GM23338 (cell line): ENCODE measurements at regions not wholly inside any gene's neighbourhood (a gene's known extent, or its start where the extent isn't known, plus 50 kb on each side); places are given as distances from the start of the nearest gene placed in this dataset.

ENCODE experiments used
- ATAC-seq: fragments of 200-7000 bp; cut with Tn5 transposase; 3 replicates; pipeline ENCODE4 v1.9.1; 2020
- DNase-seq: peaks from one replicate; pipeline ENCODE4 v3.0.0-alpha.2; 2015; ENCODE audit warnings: low spot score
- H2AFZ ChIP-seq: fragments of 200-600 bp; sonication (generic); 2 replicates; pipeline ENCODE4 v1.8.0; 2016; ENCODE audit warnings: antibody characterized with exemption, mild to moderate bottlenecking, moderate library complexity
- H3F3A ChIP-seq: fragments of 200-600 bp; sonication (generic); replicated peaks from 2 replicates; pipeline ENCODE4 v1.8.0; 2017; ENCODE audit warnings: antibody characterized with exemption, mixed run types, low read depth
- H3K27ac ChIP-seq: fragments of 200-600 bp; sonication (generic); 2 replicates; pipeline ENCODE4 v1.6.1; 2016; ENCODE audit warnings: low read depth
- H3K27me3 ChIP-seq: fragments of 200-600 bp; sonication (generic); 2 replicates; pipeline ENCODE4 v1.8.0; 2016; ENCODE audit warnings: mild to moderate bottlenecking, mixed run types, moderate library complexity; ENCODE audit not compliant: insufficient read depth
- H3K36me3 ChIP-seq: fragments of 200-600 bp; sonication (generic); 2 replicates; pipeline ENCODE4 v1.8.0; 2016; ENCODE audit warnings: mild to moderate bottlenecking; ENCODE audit not compliant: insufficient read depth
- H3K4me1 ChIP-seq: fragments of 200-600 bp; sonication (generic); 2 replicates; pipeline ENCODE4 v1.8.0; 2016; ENCODE audit warnings: mild to moderate bottlenecking, moderate library complexity; ENCODE audit not compliant: insufficient read depth
- H3K4me2 ChIP-seq: fragments of 200-600 bp; sonication (generic); 2 replicates; pipeline ENCODE4 v1.7.1; 2017; ENCODE audit warnings: mixed run types
- H3K4me3 ChIP-seq: fragments of 200-600 bp; sonication (generic); 2 replicates; pipeline ENCODE4 v1.6.1; 2016; ENCODE audit warnings: mixed run types
- H3K79me2 ChIP-seq: fragments of 200-600 bp; sonication (generic); replicated peaks from 2 replicates; pipeline ENCODE4 v1.8.0; 2017; ENCODE audit warnings: mild to moderate bottlenecking; ENCODE audit not compliant: insufficient read depth
- H3K9me2 ChIP-seq: fragments of 200-600 bp; sonication (generic); 2 replicates; pipeline ENCODE4 v1.8.0; 2017; ENCODE audit not compliant: insufficient read depth
- H4K20me1 ChIP-seq: fragments of 200-600 bp; sonication (generic); replicated peaks from 2 replicates; pipeline ENCODE4 v1.8.0; 2017; ENCODE audit warnings: mild to moderate bottlenecking; ENCODE audit not compliant: insufficient read depth
- H3K27ac Mint-ChIP-seq: 2 replicates; pipeline ENCODE4 v1.8.0; 2020; ENCODE audit warnings: inconsistent platforms, mild to moderate bottlenecking, moderate library complexity, mixed read lengths
- H3K27me3 Mint-ChIP-seq: 3 replicates; pipeline ENCODE4 v1.8.0; 2022; ENCODE audit warnings: low read depth, mild to moderate bottlenecking, moderate library complexity, mixed read lengths, inconsistent platforms; ENCODE audit not compliant: insufficient read depth, poor library complexity
- H3K36me3 Mint-ChIP-seq: 3 replicates; pipeline ENCODE4 v1.8.0; 2021; ENCODE audit warnings: low read depth, mild to moderate bottlenecking, inconsistent platforms, moderate library complexity, mixed read lengths
- H3K4me1 Mint-ChIP-seq: 3 replicates; pipeline ENCODE4 v1.8.0; 2020; ENCODE audit warnings: mild to moderate bottlenecking, inconsistent platforms, mixed read lengths
- H3K4me3 Mint-ChIP-seq: 3 replicates; pipeline ENCODE4 v1.8.0; 2021; ENCODE audit warnings: moderate library complexity, mild to moderate bottlenecking, inconsistent platforms, mixed read lengths
- H3K9me3 Mint-ChIP-seq: 3 replicates; pipeline ENCODE4 v1.8.0; 2020; ENCODE audit warnings: moderate library complexity, mild to moderate bottlenecking, inconsistent platforms, mixed read lengths
- CREB1 ChIP-seq: fragments of 250-450 bp; sonication (Bioruptor Pico); IDR thresholded peaks from 2 replicates; pipeline ENCODE4 v1.5.0; 2020; ENCODE audit warnings: low read depth, mild to moderate bottlenecking, moderate library complexity
- ETS1 ChIP-seq: IDR thresholded peaks from 2 replicates; pipeline ENCODE4 v1.6.1; 2016; ENCODE audit warnings: antibody characterized with exemption
- EZH2 ChIP-seq: fragments of 200-600 bp; sonication (generic); IDR thresholded peaks from one replicate; pipeline ENCODE4 v1.8.0; 2017; ENCODE audit warnings: antibody characterized with exemption, mild to moderate bottlenecking, low read depth; ENCODE audit not compliant: unreplicated experiment
- EZH2phosphoT487 ChIP-seq: fragments of 200-600 bp; sonication (generic); IDR thresholded peaks from one replicate; pipeline ENCODE4 v1.8.1; 2018; ENCODE audit warnings: antibody characterized with exemption; ENCODE audit not compliant: unreplicated experiment
- JUNB ChIP-seq: IDR thresholded peaks from one replicate; pipeline ENCODE4 v1.6.1; 2016; ENCODE audit warnings: antibody characterized with exemption; ENCODE audit not compliant: unreplicated experiment
- NANOG ChIP-seq: IDR thresholded peaks from 2 replicates; pipeline ENCODE4 v1.6.1; 2016; ENCODE audit warnings: antibody characterized with exemption, borderline replicate concordance
- POLR2AphosphoS5 ChIP-seq: IDR thresholded peaks from 2 replicates; pipeline ENCODE4 v1.6.1; 2016; ENCODE audit warnings: antibody characterized with exemption, low read depth
- REST ChIP-seq: IDR thresholded peaks from one replicate; pipeline ENCODE4 v1.6.1; 2018; ENCODE audit warnings: antibody characterized with exemption; ENCODE audit not compliant: unreplicated experiment
- STAT1 ChIP-seq: IDR thresholded peaks from one replicate; pipeline ENCODE4 v1.6.1; 2016; ENCODE audit warnings: antibody characterized with exemption; ENCODE audit not compliant: unreplicated experiment
- ZNF114 ChIP-seq: fragments of 250-450 bp; sonication (Bioruptor Pico); IDR thresholded peaks from 2 replicates; pipeline ENCODE4 v1.5.0; 2020; ENCODE audit warnings: mild to moderate bottlenecking, moderate library complexity
- ZNF331 ChIP-seq: fragments of 250-450 bp; sonication (Bioruptor Pico); IDR thresholded peaks from 2 replicates; pipeline ENCODE4 v1.5.0; 2020; ENCODE audit warnings: low read depth, mild to moderate bottlenecking, moderate library complexity
- ZNF462 ChIP-seq: fragments of 250-450 bp; sonication (Bioruptor Pico); IDR thresholded peaks from 2 replicates; pipeline ENCODE4 v1.5.0; 2020; ENCODE audit warnings: mild to moderate bottlenecking, moderate library complexity
- TF ChIP-seq, protein P1 (sequence below), 2 experiments: fragments of 200-600 bp in 1 of 2; sonication (generic) in 1 of 2; conservative IDR thresholded peaks; 2 replicates each; pipeline versions ENCODE4 v1.5.1 to v1.6.1; 2016 to 2017; ENCODE audit warnings: antibody characterized with exemption in 2 of 2, low read depth in 2 of 2, mild to moderate bottlenecking in 2 of 2, moderate library complexity in 1 of 2

GRCh38 chr3:165640970-165641369 is 196.3 kb downstream of the BCHE start (continued):
- TF ChIP-seq CREB1 (CRISPR knock-in tag) = no peak
- no peak for TF ChIP-seq EZH2phosphoT487

DNA sequence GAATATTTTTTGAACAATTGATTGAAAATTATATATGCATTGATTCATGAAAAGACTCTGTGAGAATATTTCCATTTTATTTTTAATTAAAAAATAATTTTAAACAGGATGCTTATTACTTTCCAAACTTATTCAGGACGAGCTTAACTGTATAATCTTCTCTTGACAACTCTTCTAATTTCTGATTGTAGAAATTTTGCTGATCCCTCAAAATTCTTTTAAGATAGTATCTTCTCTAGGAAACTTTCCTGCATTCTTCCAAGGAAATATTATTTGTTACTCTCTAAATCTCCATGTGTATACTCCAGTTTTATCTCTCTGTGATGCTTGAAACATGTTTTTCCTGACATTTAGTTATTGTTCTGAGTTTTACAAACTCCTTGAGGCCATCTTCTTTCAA is 197.2 kb downstream of the BCHE start:
- no peaks in the 10 kb centered on the region for H3K36me3 ChIP-seq
- no peak overlapping the region for H3K4me3 ChIP-seq
- H3K27me3 ChIP-seq = no peaks in the 10 kb centered on the region
- H3K4me2 ChIP-seq = no peak overlapping the region
- no peaks in the 10 kb centered on the region for H4K20me1 ChIP-seq
- no peak overlapping the region for H2AFZ ChIP-seq
- DNase-seq (no peak), ATAC-seq (no peak)
- no peaks in the 10 kb centered on the region for H3K4me1 Mint-ChIP-seq
- no peaks in the 10 kb centered on the region for H3K79me2 ChIP-seq
- H3K27ac ChIP-seq = no peak overlapping the region
- H3K9me3 Mint-ChIP-seq = no peaks in the 10 kb centered on the region
- no peaks in the 10 kb centered on the region for H3K36me3 Mint-ChIP-seq
- no peaks in the 10 kb centered on the region for H3K27me3 Mint-ChIP-seq
- H3K4me3 Mint-ChIP-seq = no peak overlapping the region
- no peak for TF ChIP-seq EZH2phosphoT487
- TF ChIP-seq CREB1 (CRISPR knock-in tag) = no peak
- TF ChIP-seq ETS1 = no peak
- TF ChIP-seq EZH2 = no peak
- TF ChIP-seq STAT1 = no peak
- no peak for TF ChIP-seq NANOG
- TF ChIP-seq, protein P1, sequence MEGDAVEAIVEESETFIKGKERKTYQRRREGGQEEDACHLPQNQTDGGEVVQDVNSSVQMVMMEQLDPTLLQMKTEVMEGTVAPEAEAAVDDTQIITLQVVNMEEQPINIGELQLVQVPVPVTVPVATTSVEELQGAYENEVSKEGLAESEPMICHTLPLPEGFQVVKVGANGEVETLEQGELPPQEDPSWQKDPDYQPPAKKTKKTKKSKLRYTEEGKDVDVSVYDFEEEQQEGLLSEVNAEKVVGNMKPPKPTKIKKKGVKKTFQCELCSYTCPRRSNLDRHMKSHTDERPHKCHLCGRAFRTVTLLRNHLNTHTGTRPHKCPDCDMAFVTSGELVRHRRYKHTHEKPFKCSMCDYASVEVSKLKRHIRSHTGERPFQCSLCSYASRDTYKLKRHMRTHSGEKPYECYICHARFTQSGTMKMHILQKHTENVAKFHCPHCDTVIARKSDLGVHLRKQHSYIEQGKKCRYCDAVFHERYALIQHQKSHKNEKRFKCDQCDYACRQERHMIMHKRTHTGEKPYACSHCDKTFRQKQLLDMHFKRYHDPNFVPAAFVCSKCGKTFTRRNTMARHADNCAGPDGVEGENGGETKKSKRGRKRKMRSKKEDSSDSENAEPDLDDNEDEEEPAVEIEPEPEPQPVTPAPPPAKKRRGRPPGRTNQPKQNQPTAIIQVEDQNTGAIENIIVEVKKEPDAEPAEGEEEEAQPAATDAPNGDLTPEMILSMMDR (conservative IDR thresholded peaks at IDR 0.05; ENCODE audit: low read depth in 2 of 2) = no peak
- no peak for TF ChIP-seq ZNF114 (CRISPR knock-in tag)
- no peak for TF ChIP-seq REST
- no peak for TF ChIP-seq POLR2AphosphoS5
- TF ChIP-seq ZNF462 (CRISPR knock-in tag) = no peak
- TF ChIP-seq JUNB = no peak
- TF ChIP-seq ZNF331 (CRISPR knock-in tag) = no peak
- H3K4me1 ChIP-seq = no peaks in the 10 kb centered on the region
- no peaks in the 10 kb centered on the region for H3F3A ChIP-seq
- H3K9me2 ChIP-seq = no peaks in the 10 kb centered on the region
- H3K27ac Mint-ChIP-seq = no peak overlapping the region
